CD14-positive monocyte (primary cell): ENCODE measurements at regions not wholly inside any gene's neighbourhood (a gene's known extent, or its start where the extent isn't known, plus 50 kb on each side); places are given as distances from the start of the nearest gene placed in this dataset.

Experiments
- DNase-seq, 3 donors: peaks; one replicate each; pipeline ENCODE4 v3.0.0-alpha.2; 2011 to 2022
- H2AFZ ChIP-seq: 2 replicates; pipeline ENCODE4 v1.6.0; 2012; ENCODE audit warnings: mild to moderate bottlenecking, low read depth, low read length, inconsistent platforms; ENCODE audit not compliant: insufficient read depth, poor library complexity, severe bottlenecking
- H3K27ac ChIP-seq, 2 donors: 1 replicate in 1 of 2; 2 replicates in 1 of 2; pipeline ENCODE4 v1.5.1; 2012 to 2013; ENCODE audit warnings: low read length in 2 of 2, control low read depth in 1 of 2, inconsistent platforms in 1 of 2, low read depth in 1 of 2, mild to moderate bottlenecking in 1 of 2
- H3K27me3 ChIP-seq, 2 donors: one replicate each; pipeline versions ENCODE4 v1.6.0 to v1.6.1; 2011 to 2013; ENCODE audit warnings: low read length in 2 of 2; ENCODE audit not compliant: control insufficient read depth in 2 of 2, insufficient read depth in 2 of 2
- H3K36me3 ChIP-seq, 2 donors: replicated peaks in 1 of 2; 1 replicate in 1 of 2; 2 replicates in 1 of 2; pipeline versions ENCODE4 v1.5.1 to v1.6.1; 2012 to 2013; ENCODE audit warnings: low read length in 2 of 2, control low read depth in 1 of 2, inconsistent platforms in 1 of 2, mild to moderate bottlenecking in 1 of 2; ENCODE audit not compliant: insufficient read depth in 2 of 2, control insufficient read depth in 1 of 2
- H3K4me1 ChIP-seq, 2 donors: 1 replicate in 1 of 2; 2 replicates in 1 of 2; pipeline versions ENCODE4 v1.5.1 to v1.6.1; 2012 to 2013; ENCODE audit warnings: low read length in 2 of 2, control low read depth in 1 of 2, inconsistent platforms in 1 of 2, mild to moderate bottlenecking in 1 of 2, moderate library complexity in 1 of 2; ENCODE audit not compliant: insufficient read depth in 2 of 2, control insufficient read depth in 1 of 2
- H3K4me2 ChIP-seq: replicated peaks from 2 replicates; pipeline ENCODE3; 2012; ENCODE audit warnings: low read length, moderate library complexity, mild to moderate bottlenecking; ENCODE audit not compliant: poor library complexity, severe bottlenecking; ENCODE audit errors: extremely low read depth
- H3K4me3 ChIP-seq, 3 experiments: fragments of 200-600 bp in 1 of 3; sonication (generic) in 1 of 3; replicated peaks in 1 of 3; 1 replicate in 2 of 3; 2 replicates in 1 of 3; pipeline ENCODE4 v1.5.1; 2011 to 2013; ENCODE audit warnings: low read length in 3 of 3, mild to moderate bottlenecking in 3 of 3, control low read depth in 2 of 3, low read depth in 2 of 3, inconsistent platforms in 1 of 3, moderate library complexity in 1 of 3
- H3K79me2 ChIP-seq: 2 replicates; pipeline ENCODE4 v1.6.0; 2012; ENCODE audit warnings: mild to moderate bottlenecking, control low read depth, inconsistent platforms, low read length, moderate library complexity; ENCODE audit not compliant: insufficient read depth
- H3K9ac ChIP-seq: 2 replicates; pipeline ENCODE4 v1.6.0; 2017; ENCODE audit warnings: low read length, mild to moderate bottlenecking; ENCODE audit not compliant: insufficient read depth, poor library complexity, severe bottlenecking
- H3K9me3 ChIP-seq, 2 donors: replicated peaks in 1 of 2; 1 replicate in 1 of 2; 2 replicates in 1 of 2; pipeline versions ENCODE4 v1.5.1 to v1.6.1; 2012 to 2013; ENCODE audit warnings: low read length in 2 of 2, control low read depth in 1 of 2; ENCODE audit not compliant: control insufficient read depth in 1 of 2, insufficient read depth in 1 of 2
- H4K20me1 ChIP-seq: 2 replicates; pipeline ENCODE4 v1.6.0; 2012; ENCODE audit warnings: mild to moderate bottlenecking, low read length, control low read depth, moderate library complexity; ENCODE audit not compliant: insufficient read depth
- H3K27ac Mint-ChIP-seq, 7 donors: one replicate each; pipeline ENCODE4 v1.8.0; 2020; ENCODE audit warnings: mild to moderate bottlenecking in 7 of 7, mixed read lengths in 7 of 7, moderate library complexity in 6 of 7, inconsistent platforms in 2 of 7
- H3K27me3 Mint-ChIP-seq, 3 donors: one replicate each; pipeline ENCODE4 v1.8.0; 2021 to 2022; ENCODE audit warnings: low read depth in 3 of 3, mild to moderate bottlenecking in 3 of 3, mixed read lengths in 3 of 3, moderate library complexity in 3 of 3, inconsistent platforms in 1 of 3
- H3K36me3 Mint-ChIP-seq, 2 donors: one replicate each; pipeline ENCODE4 v1.8.0; 2020; ENCODE audit warnings: mixed read lengths in 2 of 2, inconsistent platforms in 1 of 2, mild to moderate bottlenecking in 1 of 2
- H3K4me1 Mint-ChIP-seq: one replicate; pipeline ENCODE4 v1.8.0; 2020; ENCODE audit warnings: mild to moderate bottlenecking, mixed read lengths
- H3K4me3 Mint-ChIP-seq, 2 donors: one replicate each; pipeline ENCODE4 v1.8.0; 2020; ENCODE audit warnings: mild to moderate bottlenecking in 2 of 2, mixed read lengths in 2 of 2, moderate library complexity in 1 of 2
- H3K9me3 Mint-ChIP-seq, 7 donors: one replicate each; pipeline ENCODE4 v1.8.0; 2020 to 2022; ENCODE audit warnings: mixed read lengths in 7 of 7, mild to moderate bottlenecking in 6 of 7, moderate library complexity in 6 of 7, inconsistent platforms in 2 of 7
- CTCF ChIP-seq: fragments of 200-600 bp; IDR thresholded peaks from one replicate; pipeline ENCODE4 v1.8.0; 2022; ENCODE audit warnings: antibody characterized with exemption, mild to moderate bottlenecking
- WGBS: methylation state at CpG from one replicate; pipeline ENCODE4 v1.1.5; 2013; ENCODE audit warnings: missing lambda C conversion rate; ENCODE audit not compliant: insufficient coverage; 5-methylcytosine and 5-hydroxymethylcytosine counted together
- intact Hi-C, 2 donors: fragments of 100-400 bp; cut with micrococcal nuclease; formaldehyde crosslinking; loops; one replicate each; pipeline versions ENCODE4 v1.15.0 to v1.15.1; 2023

- Mint-ChIP-seq H3K27me3 (peaks cover 0 to 1% (median 0%) of the 10 kb centered on the region in 3 donors), H3K4me3 (no peak overlapping the region), H3K27ac (no peak overlapping the region), H3K36me3 (no peaks in the 10 kb centered on the region), H3K4me1 (no peaks in the 10 kb centered on the region), H3K9me3 (peaks cover 3 to 18% (median 7%) of the 10 kb centered on the region in 7 donors)
- intact Hi-C loops = no loop called here
- Histone ChIP-seq H3K9ac (no peak overlapping the region), H3K4me2 (no peak overlapping the region), H3K79me2 (no peaks in the 10 kb centered on the region), H4K20me1 (no peaks in the 10 kb centered on the region), H3K27me3 (no peaks in the 10 kb centered on the region), H3K27ac (no peak overlapping the region), H3K4me1 (no peaks in the 10 kb centered on the region), H3K4me3 (no peak overlapping the region), H3K9me3 (peaks cover 15 to 17% of the 10 kb centered on the region in 2 donors), H2AFZ (no peak overlapping the region), H3K36me3 (no peaks in the 10 kb centered on the region)
- DNase-seq = no peak
- TF ChIP-seq CTCF = no peak
- no CpG with 5 or more reads among the region's 3 CpGs for WGBS
Measured at GRCh38 chr7:94778711-94779459, 123.0 kb upstream of the SGCE start.

- H3K4me1 Mint-ChIP-seq = no peaks in the 10 kb centered on the region
- Histone ChIP-seq H3K9me3 (peaks cover 12 to 15% of the 10 kb centered on the region in 2 donors), H3K79me2 (no peaks in the 10 kb centered on the region), H4K20me1 (no peaks in the 10 kb centered on the region), H2AFZ (no peak overlapping the region), H3K9ac (no peak overlapping the region), H3K4me2 (no peak overlapping the region), H3K36me3 (no peaks in the 10 kb centered on the region), H3K27ac (no peak overlapping the region), H3K4me3 (no peak overlapping the region), H3K4me1 (no peaks in the 10 kb centered on the region), H3K27me3 (no peaks in the 10 kb centered on the region)
- intact Hi-C loops = no loop called here
- WGBS = no CpG with 5 or more reads among the region's 1 CpG
- H3K27ac Mint-ChIP-seq = no peak overlapping the region
- no peak for DNase-seq
- H3K36me3 Mint-ChIP-seq = no peaks in the 10 kb centered on the region
- no peak for TF ChIP-seq CTCF
- H3K27me3 Mint-ChIP-seq = peaks cover 0 to 1% (median 0%) of the 10 kb centered on the region in 3 donors
- no peak overlapping the region for H3K4me3 Mint-ChIP-seq
- peaks cover 2 to 14% (median 5%) of the 10 kb centered on the region in 7 donors for H3K9me3 Mint-ChIP-seq
Measured at GRCh38 chr7:94779861-94780260, 123.9 kb upstream of the SGCE start.
